Lower leg skin (tissue), 4 donors: ENCODE measurements at regions not wholly inside any gene's neighbourhood (a gene's known extent, or its start where the extent isn't known, plus 50 kb on each side); places are given as distances from the start of the nearest gene placed in this dataset.

Experiments used
- DNase-seq, 2 donors: peaks; one replicate each; pipeline ENCODE4 v3.0.0-alpha.2; 2019; ENCODE audit warnings: low spot score in 2 of 2
- H3K4me3 ChIP-seq: fragments of 200-600 bp; sonication (generic); 2 replicates; pipeline ENCODE4 v1.5.1; 2017; ENCODE audit warnings: mild to moderate bottlenecking, low read depth; ENCODE audit not compliant: poor library complexity, severe bottlenecking
- POLR2A ChIP-seq, 2 donors: fragments of 450-650 bp; IDR thresholded peaks; one replicate each; pipeline ENCODE4 v1.6.1; 2016 to 2017; ENCODE audit warnings: antibody characterized with exemption in 2 of 2, mild to moderate bottlenecking in 1 of 2, moderate library complexity in 1 of 2
- WGBS, 2 donors: methylation state at CpG; one replicate each; pipeline ENCODE4 v1.1.5; 2018; 5-methylcytosine and 5-hydroxymethylcytosine counted together
- intact Hi-C: fragments of 100-400 bp; cut with DNase I; formaldehyde crosslinking; loops from one replicate; pipeline ENCODE4 v1.15.0; 2023; ENCODE audit warnings: low total_unique reads
- TF ChIP-seq, protein P1 (sequence below), 3 donors: fragments of 450-650 bp; IDR thresholded peaks; one replicate each; pipeline ENCODE4 v1.5.1; 2016; ENCODE audit warnings: antibody characterized with exemption in 3 of 3, mild to moderate bottlenecking in 3 of 3, moderate library complexity in 2 of 3

DNA sequence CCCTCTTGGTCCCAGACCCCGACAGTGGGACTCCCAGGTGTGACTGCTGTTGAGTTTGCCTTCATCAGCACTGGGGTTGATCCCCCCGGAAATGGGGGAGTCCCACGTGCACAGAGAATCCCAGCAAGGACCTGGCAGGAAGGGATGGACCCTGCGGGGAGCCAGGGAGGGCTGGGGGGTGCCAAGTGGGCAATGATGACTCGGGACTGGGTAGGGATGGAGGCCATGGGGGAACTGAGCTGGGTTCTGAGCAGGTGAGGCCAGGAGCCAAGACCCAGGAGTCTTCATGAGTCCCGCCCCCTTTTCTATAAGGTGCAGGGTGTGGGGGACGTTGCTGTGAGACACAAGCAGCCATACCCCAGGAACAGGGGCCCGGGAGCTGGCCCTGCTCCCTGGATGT, 103.8 kb downstream of the CRYAA start:
- no peak overlapping the region for H3K4me3 ChIP-seq
- intact Hi-C loops = no loop called here
- 85 to 89% methylated on average over 7 to 8 of the region's 8 CpGs for WGBS, 2 donors
- no peak for DNase-seq
- TF ChIP-seq POLR2A (IDR thresholded peaks at IDR 0.05) = no peak
- TF ChIP-seq, protein P1, sequence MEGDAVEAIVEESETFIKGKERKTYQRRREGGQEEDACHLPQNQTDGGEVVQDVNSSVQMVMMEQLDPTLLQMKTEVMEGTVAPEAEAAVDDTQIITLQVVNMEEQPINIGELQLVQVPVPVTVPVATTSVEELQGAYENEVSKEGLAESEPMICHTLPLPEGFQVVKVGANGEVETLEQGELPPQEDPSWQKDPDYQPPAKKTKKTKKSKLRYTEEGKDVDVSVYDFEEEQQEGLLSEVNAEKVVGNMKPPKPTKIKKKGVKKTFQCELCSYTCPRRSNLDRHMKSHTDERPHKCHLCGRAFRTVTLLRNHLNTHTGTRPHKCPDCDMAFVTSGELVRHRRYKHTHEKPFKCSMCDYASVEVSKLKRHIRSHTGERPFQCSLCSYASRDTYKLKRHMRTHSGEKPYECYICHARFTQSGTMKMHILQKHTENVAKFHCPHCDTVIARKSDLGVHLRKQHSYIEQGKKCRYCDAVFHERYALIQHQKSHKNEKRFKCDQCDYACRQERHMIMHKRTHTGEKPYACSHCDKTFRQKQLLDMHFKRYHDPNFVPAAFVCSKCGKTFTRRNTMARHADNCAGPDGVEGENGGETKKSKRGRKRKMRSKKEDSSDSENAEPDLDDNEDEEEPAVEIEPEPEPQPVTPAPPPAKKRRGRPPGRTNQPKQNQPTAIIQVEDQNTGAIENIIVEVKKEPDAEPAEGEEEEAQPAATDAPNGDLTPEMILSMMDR (IDR thresholded peaks at IDR 0.05) = no peak

DNA sequence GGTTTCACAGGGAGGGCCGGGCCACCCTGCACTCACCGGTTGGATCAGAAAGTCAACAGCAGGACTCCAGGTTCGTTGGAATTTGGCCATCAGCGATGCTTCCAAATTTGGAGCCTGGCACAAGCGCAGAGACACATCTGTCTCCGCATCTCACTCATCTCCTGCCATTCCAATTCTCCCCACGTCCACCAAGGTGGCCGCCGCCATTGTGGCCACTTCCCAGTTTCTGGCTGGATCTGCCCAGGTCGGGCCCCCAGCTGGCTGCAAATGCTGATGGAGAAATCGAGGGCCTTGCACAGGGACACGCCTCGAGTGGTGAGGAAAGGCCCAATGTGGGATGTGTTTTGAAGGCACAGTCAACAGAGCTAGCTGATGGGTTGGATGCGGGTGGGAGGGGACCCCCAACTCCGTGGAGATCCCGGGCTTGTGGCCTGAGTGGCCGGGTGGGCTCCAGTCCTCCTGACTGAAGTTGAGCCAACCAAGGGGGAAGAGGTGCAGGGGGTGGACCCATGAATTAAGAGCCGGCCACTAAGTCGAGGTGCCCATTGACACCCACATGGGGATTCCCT, 102.7 kb downstream of the CRYAA start:
- intact Hi-C loops = no loop called here
- 87 to 91% methylated on average over 19 of the region's 19 CpGs for WGBS, 2 donors
- TF ChIP-seq, protein P1 (IDR thresholded peaks at IDR 0.05) = no peak
- no peak for TF ChIP-seq POLR2A (IDR thresholded peaks at IDR 0.05)
- no peak for DNase-seq
- no peak overlapping the region for H3K4me3 ChIP-seq

DNA sequence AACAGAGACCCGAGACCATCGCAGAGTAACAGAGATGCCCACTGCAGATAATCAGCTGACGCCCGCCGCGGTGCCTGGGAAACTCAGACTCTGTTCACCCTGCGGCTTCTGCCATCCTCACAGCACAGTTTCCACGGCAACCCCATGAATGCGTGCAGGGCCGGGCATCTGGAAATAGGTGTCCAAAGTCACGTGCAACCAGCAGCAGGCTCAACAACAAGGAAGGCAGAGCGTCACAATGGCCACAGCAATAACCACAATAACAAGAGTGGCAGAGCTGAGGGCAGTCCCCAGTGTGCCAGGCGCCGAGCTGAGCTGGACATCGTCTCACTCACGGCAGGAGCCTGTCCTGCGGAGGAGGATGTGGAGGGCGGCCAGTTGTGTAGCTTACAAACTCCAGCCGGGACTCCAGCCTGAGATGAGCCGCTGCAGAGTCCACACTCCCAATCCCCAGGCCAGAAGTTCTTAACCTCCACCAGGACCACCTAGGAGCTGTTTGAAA, 102.0 kb downstream of the CRYAA start:
- intact Hi-C loops = no loop called here
- 64 to 78% methylated on average over 20 of the region's 20 CpGs for WGBS, 2 donors
- DNase-seq = no peak
- TF ChIP-seq, protein P1 (IDR thresholded peaks at IDR 0.05) = no peak
- TF ChIP-seq POLR2A (IDR thresholded peaks at IDR 0.05) = no peak
- H3K4me3 ChIP-seq = no peak overlapping the region

DNA sequence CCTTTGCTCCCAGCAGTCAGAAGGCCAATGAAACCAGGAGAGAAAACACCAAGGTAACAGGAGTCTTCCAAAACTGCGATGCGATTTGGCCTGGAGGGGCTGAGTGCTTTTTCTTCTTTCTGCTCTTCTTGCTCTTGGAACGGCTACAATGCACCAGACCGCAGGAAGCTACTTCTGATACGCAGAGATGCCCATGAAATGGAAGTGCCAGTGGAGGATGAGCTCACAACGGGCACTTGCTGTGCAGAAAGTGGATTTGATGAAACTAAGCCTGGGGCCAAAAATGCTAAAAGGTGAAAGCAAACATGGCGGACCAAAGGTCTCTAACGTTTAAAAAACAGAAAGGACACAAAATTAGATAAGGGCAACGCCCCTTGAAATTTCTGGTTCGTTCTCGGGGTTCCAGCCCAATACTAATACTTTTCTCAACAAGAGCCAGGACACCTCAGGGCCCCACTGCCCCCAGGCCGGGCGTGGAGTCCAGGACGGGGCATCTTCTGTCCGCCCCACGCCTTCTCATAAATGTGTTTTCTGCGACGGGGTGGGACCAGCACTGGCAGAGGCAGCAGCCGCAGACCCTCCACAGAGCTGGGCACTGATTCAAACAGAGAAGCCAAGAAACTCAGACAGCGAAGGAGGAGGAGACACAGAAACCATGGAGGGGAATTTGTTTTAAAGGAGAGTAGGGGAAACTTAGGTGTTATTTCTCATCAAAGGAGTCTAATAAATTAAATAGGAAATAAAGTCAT, 101.3 kb downstream of the CRYAA start:
- 66 to 70% methylated on average over 20 of the region's 20 CpGs for WGBS, 2 donors
- intact Hi-C loops = no loop called here
- no peak for DNase-seq
- TF ChIP-seq, protein P1 (IDR thresholded peaks at IDR 0.05) = no peak
- TF ChIP-seq POLR2A (IDR thresholded peaks at IDR 0.05) = no peak
- no peak overlapping the region for H3K4me3 ChIP-seq

DNA sequence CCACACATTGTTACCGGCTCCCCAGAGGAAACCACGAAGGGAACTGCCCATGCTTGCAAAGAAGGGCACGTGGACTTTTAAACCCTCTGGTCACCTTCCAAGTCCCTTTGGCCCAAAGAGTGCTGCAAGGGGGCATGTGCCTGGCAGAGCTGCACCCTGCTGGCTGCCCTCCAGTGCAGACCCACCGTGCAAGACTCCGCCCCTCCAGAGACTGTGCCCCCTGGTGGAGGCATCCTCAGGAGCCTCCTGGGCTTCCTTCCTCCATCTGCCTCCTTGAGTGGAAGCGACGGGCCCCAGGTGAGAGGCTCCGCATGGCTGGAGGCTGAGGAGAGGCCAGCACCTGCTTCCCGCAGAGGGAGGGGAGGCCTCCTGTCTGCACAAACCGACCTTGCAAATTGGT, 100.6 kb downstream of the CRYAA start:
- intact Hi-C loops = no loop called here
- WGBS, 2 donors = 49 to 65% methylated on average over 9 to 10 of the region's 10 CpGs
- TF ChIP-seq, protein P1 (IDR thresholded peaks at IDR 0.05) = no peak
- TF ChIP-seq POLR2A (IDR thresholded peaks at IDR 0.05) = no peak
- H3K4me3 ChIP-seq = no peak overlapping the region
- no peak for DNase-seq
